ENCODE measurements at regions not wholly inside any gene's neighbourhood (a gene's known extent, or its start where the extent isn't known, plus 50 kb on each side); places are given as distances from the start of the nearest gene placed in this dataset.

DNA sequence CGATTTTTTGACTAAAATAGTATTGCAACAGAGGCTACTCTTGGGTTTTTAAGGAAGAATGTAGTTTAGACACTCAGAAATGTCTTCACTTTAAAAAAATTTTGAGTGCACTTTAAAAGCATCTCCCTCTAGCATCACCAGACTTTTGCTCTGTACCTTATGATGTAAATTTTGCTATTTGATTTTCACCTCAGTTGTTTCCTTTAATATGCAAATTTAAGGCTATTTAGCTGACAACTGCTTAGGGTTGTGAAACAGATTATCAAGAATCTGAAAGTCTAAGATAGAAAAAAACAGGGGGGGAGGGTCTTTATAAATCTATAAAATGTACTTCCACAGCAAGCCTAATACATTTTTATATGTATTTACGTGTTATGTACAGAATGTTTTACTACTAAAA is 92.9 kb upstream of the USP38 start:
- TF ChIP-seq POLR2AphosphoS5 (IDR thresholded peaks at IDR 0.05) (no peak), POLR2A (IDR thresholded peaks at IDR 0.05) (no peak)

Measured in stomach (tissue), 4 donors.